Stimulated activated CD8-positive, alpha-beta memory T cell treated with anti-CD3 and anti-CD28 coated beads, Interleukin-4, amount 100 ng/mL, for 4 hours (primary cell): ENCODE measurements at regions not wholly inside any gene's neighbourhood (a gene's known extent, or its start where the extent isn't known, plus 50 kb on each side); places are given as distances from the start of the nearest gene placed in this dataset.

Experiments used
- DNase-seq, 2 donors: peaks; one replicate each; pipeline ENCODE4 v3.0.0-alpha.2; 2020; ENCODE audit warnings: low read depth in 2 of 2, low spot score in 1 of 2

- no peak for DNase-seq
Measured at GRCh38 chr5:56465769-56466135, 232.6 kb upstream of the ANKRD55 start.

DNA sequence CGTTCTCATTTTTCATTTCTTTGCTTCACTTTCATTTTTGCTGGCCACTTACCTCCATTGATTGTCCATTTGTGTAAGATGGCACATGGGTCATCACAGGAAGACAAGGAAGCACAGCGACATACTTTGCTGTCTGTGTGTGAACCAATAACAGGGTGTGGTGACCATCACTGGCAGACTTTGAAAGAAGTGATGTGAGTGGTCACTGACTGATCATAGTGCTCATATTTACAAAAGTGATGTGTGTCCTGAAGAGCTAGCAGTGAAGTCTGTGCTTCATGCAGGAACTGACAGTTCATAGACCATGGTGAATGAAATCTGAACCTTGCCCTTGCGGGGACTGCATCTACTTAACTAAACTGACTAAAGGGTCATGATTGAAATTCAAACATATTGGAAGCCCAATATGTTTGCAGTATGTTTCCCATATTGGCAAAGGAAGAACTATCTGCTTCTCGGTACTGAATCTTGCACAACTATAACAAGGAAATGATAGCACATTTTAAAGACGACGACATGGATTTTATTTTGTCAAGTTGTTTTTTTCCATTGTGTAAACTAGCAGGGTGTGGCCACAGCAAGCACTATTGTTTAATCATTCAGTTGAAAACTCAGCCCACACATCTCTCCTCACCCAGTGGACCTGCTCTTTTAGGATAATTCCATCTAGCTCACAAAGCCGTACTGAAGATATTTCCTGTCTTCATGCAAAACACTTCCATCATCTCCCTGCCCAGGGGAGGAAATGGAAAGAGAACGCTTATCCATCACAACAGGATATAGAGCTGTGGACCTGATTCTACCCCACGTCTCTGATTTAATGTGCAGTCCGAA, 232.0 kb upstream of the ANKRD55 start:
- DNase-seq = no peak

GRCh38 chr5:56463944-56464571, 230.9 kb upstream of the ANKRD55 start:
- no peak for DNase-seq

- DNase-seq = no peak
Measured at GRCh38 chr5:56461584-56461983, 228.5 kb upstream of the ANKRD55 start.

GRCh38 chr5:56460681-56461191, 227.6 kb upstream of the ANKRD55 start:
- no peak for DNase-seq

DNA sequence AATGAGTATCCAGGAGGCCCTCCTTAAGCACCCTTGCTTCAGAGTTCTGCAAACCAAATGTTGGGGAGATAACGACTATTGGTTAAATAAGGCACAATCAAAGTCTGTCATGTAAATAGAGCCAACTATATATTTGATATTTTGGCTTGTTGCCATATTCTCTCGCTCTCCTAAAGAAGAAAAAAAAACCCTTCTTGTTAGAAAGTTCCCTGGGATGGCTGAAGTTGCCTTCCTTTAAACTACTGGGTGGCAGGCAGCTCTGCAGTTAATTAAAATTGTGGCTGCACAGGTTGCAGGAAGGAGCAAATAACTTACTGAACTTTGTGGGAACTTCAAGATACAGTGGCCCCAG, 227.0 kb upstream of the ANKRD55 start:
- DNase-seq = no peak

DNA sequence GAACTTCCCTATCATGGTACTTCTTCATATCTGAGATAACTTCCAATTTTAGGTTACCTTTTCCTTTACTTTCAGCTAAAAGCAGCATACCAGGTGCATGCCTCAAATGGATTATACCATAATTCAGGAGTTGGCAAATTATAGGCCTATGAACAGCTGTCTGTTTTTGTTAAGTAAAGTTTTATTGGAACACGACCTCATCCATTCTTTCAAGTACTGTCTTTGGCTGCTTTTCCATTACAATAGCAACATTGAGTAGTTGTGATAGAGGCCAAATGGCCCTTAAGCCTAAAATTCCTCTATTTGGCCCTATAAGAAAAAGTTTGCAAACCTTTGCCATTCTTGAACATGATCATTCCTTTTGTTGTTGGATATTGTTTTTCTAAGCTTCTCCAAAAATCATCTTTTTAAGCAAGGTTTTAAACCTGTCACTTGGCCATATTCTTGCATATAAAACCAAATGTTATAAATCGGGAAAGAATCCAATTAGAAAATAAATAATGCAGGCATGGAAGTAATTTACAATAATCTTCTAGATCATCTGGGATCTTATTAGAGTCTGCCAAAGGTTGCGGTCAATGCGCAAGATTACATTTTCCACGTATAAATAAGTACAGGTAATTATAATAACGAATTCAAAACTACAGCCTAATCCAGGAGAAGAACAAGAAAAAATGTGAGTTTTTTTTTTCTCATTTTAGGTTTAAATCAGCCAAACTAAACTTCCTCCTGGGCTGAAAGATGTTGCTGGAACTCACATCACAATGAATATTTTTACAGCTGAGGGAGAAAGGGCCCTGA, 226.5 kb upstream of the ANKRD55 start:
- DNase-seq = no peak

- no peak for DNase-seq
Measured at GRCh38 chr5:56457887-56458812, 225.0 kb upstream of the ANKRD55 start.

DNA sequence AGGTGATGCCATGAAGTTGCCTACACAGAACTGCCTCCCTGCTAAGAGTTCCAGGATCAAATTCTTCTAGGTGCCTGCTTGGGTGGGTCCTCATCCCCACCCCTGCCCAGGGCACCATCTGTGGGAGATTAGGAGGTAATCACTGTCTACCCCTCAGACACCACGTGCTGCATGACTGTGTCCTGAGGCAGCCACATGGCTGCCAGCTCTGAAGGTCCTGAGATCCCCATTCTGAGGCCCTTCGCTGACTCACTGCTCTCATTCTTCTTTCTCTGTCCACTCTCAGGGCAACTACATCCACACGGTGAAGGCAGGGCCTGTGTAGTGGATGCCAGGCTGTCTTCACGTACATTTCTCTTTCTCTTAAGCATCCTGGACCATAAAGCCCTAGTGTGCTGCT, 222.9 kb upstream of the ANKRD55 start:
- DNase-seq = no peak

DNA sequence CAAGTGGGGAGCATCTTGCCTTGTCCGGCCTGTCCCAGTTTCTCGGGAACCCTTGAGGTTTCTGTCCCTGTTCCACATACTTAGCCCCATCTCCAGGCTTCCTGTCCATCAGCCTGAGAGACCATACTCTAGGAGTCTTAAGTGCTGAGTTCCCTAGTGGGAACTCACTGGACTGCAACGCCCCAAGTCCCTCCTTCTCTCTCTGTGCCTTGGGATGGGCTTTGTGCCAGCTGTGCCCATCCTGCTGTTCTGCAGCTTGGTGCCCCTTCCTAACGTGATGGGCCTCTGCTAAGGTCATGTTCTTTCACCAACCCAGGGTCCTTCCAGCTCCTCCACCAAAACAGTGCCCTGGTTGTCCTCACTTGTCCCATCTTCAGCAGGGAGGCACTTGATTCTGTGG, 222.3 kb upstream of the ANKRD55 start:
- DNase-seq = no peak

DNA sequence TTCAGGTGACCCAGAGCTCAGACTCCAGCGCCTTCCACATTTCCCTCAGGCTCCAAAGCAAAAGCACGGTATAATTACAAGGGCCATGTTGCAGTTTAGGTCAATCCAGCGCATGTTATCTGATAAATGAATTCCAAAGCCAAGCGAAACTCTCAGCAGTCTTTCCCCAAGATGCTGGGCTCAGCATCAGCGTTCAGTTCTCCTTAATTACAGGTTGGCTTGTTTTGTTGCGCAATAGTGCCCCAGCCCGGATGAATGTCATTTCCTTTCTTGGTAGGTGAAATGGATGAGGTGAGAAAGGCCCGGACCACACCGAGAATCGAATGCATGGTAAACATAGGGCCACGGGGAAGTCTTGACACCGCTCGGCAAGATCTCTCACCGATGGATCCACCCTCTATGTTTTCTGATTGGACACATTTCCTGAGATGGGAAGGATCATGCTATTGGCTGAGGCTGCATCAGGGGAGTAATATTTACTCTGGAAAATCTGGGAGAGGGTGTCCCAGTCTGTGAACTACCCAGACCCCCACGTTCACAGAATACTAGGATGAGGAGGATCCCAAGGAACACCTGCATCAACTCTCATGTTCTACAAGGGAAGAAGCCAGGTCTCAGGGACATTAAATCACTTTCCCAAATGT, 221.2 kb upstream of the ANKRD55 start:
- DNase-seq = no peak

GRCh38 chr5:56451742-56452141, 218.6 kb upstream of the ANKRD55 start:
- DNase-seq = no peak

DNA sequence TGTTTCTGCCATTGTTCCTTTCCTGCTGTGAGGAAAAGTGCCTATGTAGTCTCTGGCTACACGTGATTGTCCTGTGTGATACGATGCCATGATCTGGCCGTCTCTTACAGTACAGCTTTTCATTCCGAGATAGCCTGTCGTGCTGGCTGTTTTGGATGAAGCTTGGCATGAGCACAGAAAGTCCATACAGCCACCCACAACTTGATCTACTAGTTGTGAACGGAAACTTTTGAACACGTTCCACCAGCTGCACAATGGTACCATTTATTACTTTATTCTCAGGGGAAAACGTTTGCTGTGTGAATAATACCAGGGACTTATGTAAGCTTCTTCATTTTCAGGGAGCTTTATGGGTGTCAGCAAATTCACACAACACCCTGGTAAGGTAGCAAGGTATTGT, 217.6 kb upstream of the ANKRD55 start:
- no peak for DNase-seq

DNA sequence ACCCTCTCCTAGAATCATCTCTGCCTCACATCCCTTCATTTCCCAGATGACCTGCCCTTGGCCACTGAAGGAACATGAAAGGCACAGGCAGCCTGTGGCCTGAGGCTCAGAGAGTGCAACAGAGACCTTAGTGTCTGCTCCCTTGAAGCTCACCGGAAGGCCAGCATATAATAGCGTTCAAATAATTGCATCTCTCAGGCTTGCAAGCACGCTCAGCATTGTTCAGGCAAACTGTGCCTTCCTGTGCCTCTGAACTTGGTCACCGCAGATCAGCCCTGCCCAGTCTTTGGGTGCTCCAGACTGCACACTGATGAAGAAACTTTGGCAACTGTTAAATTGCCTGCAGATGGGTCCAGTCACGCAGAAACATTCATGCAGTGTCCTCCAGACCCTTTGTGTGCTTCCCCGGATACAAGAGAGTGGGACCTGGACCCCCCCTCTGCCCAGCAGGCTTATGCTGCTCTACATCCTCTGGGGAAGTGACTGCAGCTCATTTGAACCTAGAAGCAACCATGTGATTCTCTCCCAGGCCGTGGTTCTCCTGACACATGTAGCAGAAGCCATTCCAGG, 216.0 kb upstream of the ANKRD55 start:
- no peak for DNase-seq

DNA sequence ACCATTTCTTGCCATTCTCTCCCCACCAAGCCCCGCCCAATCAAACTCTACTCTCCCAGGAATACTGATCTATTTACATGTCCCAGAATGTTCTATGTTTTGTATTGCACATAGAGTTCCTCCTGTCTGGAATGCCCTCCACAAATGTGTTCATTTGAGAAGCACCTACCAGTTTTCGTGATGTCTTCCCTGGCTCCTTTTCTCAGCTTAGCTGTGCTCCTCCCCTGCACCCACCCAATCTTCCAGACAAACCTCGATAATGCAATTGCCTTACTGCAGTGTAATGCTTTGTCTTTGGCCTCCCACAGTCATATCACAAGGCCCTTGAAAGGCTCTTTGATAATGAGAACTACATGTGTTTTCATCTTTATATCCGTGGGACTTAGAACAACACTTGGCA, 214.5 kb upstream of the ANKRD55 start:
- no peak for DNase-seq

DNA sequence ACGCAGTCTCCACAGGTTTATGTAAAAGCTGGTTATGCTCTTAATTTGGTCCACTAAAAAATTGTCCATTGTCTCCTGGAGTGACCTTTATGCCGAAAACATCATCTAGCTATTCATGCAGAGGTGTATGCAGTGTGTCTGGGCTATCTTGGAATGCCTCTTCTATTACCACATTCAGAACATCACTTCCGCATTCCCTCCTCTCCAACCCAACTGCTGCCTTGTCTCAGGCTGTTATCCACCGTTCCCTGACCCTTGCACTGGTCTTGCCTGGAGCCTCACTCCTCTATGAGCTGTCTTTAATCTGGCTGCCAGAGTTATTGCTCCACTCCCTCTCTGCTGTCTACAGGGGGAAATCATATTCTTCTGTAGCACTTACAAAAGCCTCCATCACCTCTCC, 214.1 kb upstream of the ANKRD55 start:
- no peak for DNase-seq

GRCh38 chr5:56446728-56447127, 213.6 kb upstream of the ANKRD55 start:
- no peak for DNase-seq

DNA sequence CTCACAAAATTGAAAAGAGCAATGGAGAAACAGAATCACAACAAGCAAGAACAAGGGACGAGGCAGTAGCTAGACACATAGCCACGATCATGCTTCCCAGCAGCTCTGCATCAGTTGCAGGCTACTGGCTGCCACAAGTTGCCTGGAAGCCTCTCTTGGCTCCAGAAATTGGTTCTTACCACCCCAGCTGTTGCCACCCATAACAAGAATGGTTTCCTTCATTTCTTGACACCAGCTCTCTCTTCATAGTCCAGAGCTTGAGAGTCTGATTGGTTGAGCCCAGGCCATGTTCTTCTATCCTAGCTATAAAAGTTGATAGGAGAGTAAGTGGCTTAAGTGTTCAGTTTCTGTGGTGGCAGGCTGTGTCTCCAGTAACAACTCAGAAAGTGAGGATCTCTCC, 210.7 kb upstream of the ANKRD55 start:
- no peak for DNase-seq

GRCh38 chr5:56440871-56441740, 208.0 kb upstream of the ANKRD55 start:
- no peak for DNase-seq
